ENCODE measurements at regions not wholly inside any gene's neighbourhood (a gene's known extent, or its start where the extent isn't known, plus 50 kb on each side); places are given as distances from the start of the nearest gene placed in this dataset.

DNA sequence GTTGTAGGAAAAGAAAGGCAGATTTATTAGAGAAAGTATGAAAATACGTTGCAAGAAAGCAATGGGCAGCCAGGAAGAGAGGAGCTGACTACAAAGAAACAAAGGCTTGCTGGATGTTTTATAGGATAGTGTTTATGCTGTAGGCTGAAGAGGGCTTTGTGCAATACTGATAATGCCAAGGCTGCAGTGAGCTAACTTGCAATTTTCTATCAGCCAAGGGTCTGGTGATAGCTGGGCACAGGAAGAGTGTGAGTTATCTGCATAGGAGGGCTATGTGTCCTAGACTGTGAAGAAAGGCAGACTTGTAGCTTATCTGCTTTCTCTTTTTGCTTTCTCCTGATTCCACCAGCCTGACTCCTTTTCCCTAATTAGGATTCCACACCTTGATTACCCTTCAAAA, 51.3 kb upstream of the OSBPL11 start:
- no peak for TF ChIP-seq CTCF (IDR thresholded peaks at IDR 0.05; ENCODE audit: insufficient read depth, low read depth, low read length)
- no peak for TF ChIP-seq EZH2 (IDR thresholded peaks at IDR 0.05; ENCODE audit: insufficient read depth, low read length)

All from astrocyte (in vitro differentiated cells and primary cell).